ENCODE measurements at regions not wholly inside any gene's neighbourhood (a gene's known extent, or its start where the extent isn't known, plus 50 kb on each side); places are given as distances from the start of the nearest gene placed in this dataset.

DNA sequence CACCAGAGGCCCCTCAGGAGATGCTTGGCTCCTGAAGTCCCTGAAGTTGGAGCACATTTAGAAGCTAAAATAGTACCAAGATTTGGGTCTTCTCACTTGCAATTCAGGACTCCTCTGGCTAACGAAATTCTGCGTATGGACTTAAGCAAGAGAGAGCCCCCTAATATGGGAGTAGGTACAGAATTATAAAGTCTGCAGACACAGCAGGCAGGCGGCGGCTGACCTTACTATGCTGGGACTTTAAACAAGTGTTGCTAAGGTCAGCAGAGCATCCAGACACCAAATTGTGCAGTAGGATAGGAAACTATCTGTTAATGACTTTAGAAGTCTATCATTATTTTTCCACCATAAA is 104.5 kb upstream of the PDE4B start:
- TF ChIP-seq EZH2 (IDR thresholded peaks at IDR 0.05; ENCODE audit: insufficient read depth, poor library complexity, severe bottlenecking) (no peak), EZH2phosphoT487 (IDR thresholded peaks at IDR 0.05; ENCODE audit: insufficient read depth, low read depth) (no peak)

All from GM23248 (cell line).